ENCODE measurements at regions not wholly inside any gene's neighbourhood (a gene's known extent, or its start where the extent isn't known, plus 50 kb on each side); places are given as distances from the start of the nearest gene placed in this dataset.

DNA sequence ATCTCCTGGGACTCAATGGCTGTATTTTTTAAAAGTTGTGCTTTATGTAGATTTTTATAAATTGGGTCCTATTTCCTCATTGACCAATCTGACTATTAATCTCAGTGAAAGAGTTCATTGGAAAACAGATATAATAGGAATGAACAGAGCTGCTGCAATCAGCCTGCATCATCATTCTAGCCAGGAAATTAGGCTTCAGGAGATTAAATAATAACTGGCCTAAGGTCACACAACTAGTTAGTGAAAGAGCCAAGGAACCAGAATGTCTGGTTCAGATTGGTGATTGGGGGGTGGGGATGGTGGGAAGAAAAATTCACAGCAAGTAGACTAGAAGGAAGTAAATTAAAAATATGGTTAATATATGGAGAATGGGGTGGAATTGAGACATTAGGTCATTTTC, 180.9 kb upstream of the ROPN1 start:
- Histone ChIP-seq H3K4me2 (ENCODE audit: low read length) (no peak overlapping the region), H3K36me3 (ENCODE audit: insufficient read depth, low read length) (no peaks in the 10 kb centered on the region), H4K20me1 (ENCODE audit: insufficient read depth, low read length) (no peaks in the 10 kb centered on the region), H3K4me3 (ENCODE audit: low read depth, low read length, poor library complexity, severe bottlenecking) (no peak overlapping the region), H3K79me2 (ENCODE audit: insufficient read depth, low read length) (no peaks in the 10 kb centered on the region), H3F3A (ENCODE audit: insufficient read depth, low read length) (no peaks in the 10 kb centered on the region), H3K27me3 (ENCODE audit: insufficient read depth, low read length) (no peaks in the 10 kb centered on the region), H2AFZ (ENCODE audit: low read length) (no peak overlapping the region), H3K27ac (ENCODE audit: low read depth, low read length, poor library complexity, severe bottlenecking) (no peak overlapping the region), H3K9ac (ENCODE audit: low read length) (no peak overlapping the region), H3K9me3 (ENCODE audit: low read length) (no peaks in the 10 kb centered on the region), H3K9me2 (ENCODE audit: low read depth, low read length) (no peaks in the 10 kb centered on the region), H3K4me1 (ENCODE audit: insufficient read depth, low read length, severe bottlenecking) (no peaks in the 10 kb centered on the region)
- TF ChIP-seq CTCF (IDR thresholded peaks at IDR 0.05; ENCODE audit: low read length) = no peak
- TF ChIP-seq EZH2 (IDR thresholded peaks at IDR 0.05; ENCODE audit: borderline replicate concordance, low read length) = no peak

DNA sequence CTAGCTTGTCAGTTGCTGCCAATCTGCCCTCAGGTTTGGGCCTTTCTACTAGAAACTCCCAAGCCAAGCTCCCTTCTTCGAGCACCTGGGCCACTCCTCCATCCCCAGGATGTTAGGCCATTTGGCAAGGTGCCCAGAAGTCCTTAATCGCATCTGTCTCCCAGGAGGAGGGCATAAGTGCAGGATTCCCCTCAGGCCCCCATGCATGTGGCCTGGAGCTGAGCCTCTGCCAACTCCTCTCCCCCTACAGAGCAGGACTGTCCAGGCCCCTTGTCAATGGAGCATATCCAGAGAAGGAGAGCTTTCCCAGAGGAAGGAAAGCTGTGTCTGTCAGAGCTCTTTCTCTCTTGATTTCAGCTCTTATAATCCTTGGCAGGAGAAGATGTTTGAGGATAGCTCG, 182.6 kb upstream of the ROPN1 start:
- Histone ChIP-seq H3K9ac (ENCODE audit: low read length) (no peak overlapping the region), H2AFZ (ENCODE audit: low read length) (no peak overlapping the region), H3K9me3 (ENCODE audit: low read length) (no peaks in the 10 kb centered on the region), H3F3A (ENCODE audit: insufficient read depth, low read length) (no peaks in the 10 kb centered on the region), H3K9me2 (ENCODE audit: low read depth, low read length) (no peaks in the 10 kb centered on the region), H3K27ac (ENCODE audit: low read depth, low read length, poor library complexity, severe bottlenecking) (no peak overlapping the region), H4K20me1 (ENCODE audit: insufficient read depth, low read length) (no peaks in the 10 kb centered on the region), H3K27me3 (ENCODE audit: insufficient read depth, low read length) (no peaks in the 10 kb centered on the region), H3K4me2 (ENCODE audit: low read length) (no peak overlapping the region), H3K79me2 (ENCODE audit: insufficient read depth, low read length) (no peaks in the 10 kb centered on the region), H3K4me3 (ENCODE audit: low read depth, low read length, poor library complexity, severe bottlenecking) (no peak overlapping the region), H3K4me1 (ENCODE audit: insufficient read depth, low read length, severe bottlenecking) (no peaks in the 10 kb centered on the region), H3K36me3 (ENCODE audit: insufficient read depth, low read length) (no peaks in the 10 kb centered on the region)
- TF ChIP-seq CTCF (IDR thresholded peaks at IDR 0.05; ENCODE audit: low read length) (no peak), EZH2 (IDR thresholded peaks at IDR 0.05; ENCODE audit: borderline replicate concordance, low read length) (no peak)

DNA sequence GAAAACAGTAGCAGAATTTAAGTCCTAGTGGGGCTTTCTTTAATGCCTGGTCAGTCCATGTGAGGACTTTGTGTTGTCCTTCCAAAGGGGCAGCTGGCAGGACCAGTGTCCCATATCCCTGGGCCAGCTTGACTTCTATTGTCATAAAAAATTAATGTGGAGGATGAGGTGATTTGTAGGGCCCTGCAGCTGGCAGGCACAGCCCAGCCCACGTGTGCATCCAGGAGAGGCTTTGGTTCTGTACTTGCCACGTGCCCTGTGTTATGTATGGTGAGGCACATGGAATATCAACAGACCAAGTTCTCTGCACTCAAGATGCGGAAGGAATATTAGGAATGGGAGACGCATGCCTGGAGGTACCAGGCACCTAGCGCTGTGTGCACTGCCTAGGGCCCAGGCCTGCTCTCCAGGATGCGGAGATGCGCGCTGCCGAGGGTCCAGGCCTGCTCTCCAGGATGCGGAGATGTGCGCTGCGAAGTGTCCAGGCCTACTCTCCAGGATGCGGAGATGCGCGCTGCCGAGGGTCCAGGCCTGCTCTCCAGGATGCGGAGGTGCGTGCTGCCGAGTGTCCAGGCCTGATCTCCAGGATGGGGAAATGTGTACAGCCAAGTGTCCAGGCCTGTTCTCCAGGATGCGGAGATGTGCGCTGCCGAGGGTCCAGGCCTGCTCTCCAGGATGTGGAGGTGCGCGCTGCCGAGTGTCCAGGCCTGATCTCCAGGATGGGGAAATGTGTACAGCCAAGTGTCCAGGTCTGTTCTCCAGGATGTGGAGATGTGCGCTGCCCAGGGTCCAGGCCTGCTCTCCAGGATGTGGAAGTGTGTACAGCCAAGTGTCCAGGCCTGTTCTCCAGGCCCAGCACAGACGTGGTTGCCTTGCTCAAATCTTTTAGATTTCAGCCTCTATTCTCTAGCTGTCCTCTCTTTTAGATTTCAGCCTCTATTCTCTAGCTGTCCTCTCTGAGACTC, 183.3 kb upstream of the ROPN1 start:
- H3F3A ChIP-seq (ENCODE audit: insufficient read depth, low read length) = no peaks in the 10 kb centered on the region
- H2AFZ ChIP-seq (ENCODE audit: low read length) = no peak overlapping the region
- H3K9ac ChIP-seq (ENCODE audit: low read length) = no peak overlapping the region
- no peak overlapping the region for H3K4me2 ChIP-seq (ENCODE audit: low read length)
- H3K4me1 ChIP-seq (ENCODE audit: insufficient read depth, low read length, severe bottlenecking) = no peaks in the 10 kb centered on the region
- no peak overlapping the region for H3K27ac ChIP-seq (ENCODE audit: low read depth, low read length, poor library complexity, severe bottlenecking)
- H3K79me2 ChIP-seq (ENCODE audit: insufficient read depth, low read length) = no peaks in the 10 kb centered on the region
- no peak overlapping the region for H3K4me3 ChIP-seq (ENCODE audit: low read depth, low read length, poor library complexity, severe bottlenecking)
- no peaks in the 10 kb centered on the region for H3K27me3 ChIP-seq (ENCODE audit: insufficient read depth, low read length)
- no peaks in the 10 kb centered on the region for H4K20me1 ChIP-seq (ENCODE audit: insufficient read depth, low read length)
- no peaks in the 10 kb centered on the region for H3K9me3 ChIP-seq (ENCODE audit: low read length)
- no peaks in the 10 kb centered on the region for H3K9me2 ChIP-seq (ENCODE audit: low read depth, low read length)
- TF ChIP-seq CTCF (IDR thresholded peaks at IDR 0.05; ENCODE audit: low read length) = no peak
- TF ChIP-seq EZH2 (IDR thresholded peaks at IDR 0.05; ENCODE audit: borderline replicate concordance, low read length) = no peak
- H3K36me3 ChIP-seq (ENCODE audit: insufficient read depth, low read length) = no peaks in the 10 kb centered on the region
